OCI-LY7 (cell line): ENCODE measurements at regions not wholly inside any gene's neighbourhood (a gene's known extent, or its start where the extent isn't known, plus 50 kb on each side); places are given as distances from the start of the nearest gene placed in this dataset.

Experiments used
- BruUV-seq: library from RNA; stranded (reverse); fragments of 400-500 nt; replicated peaks from 2 replicates; lab custom pipeline; 2021; lab: Mats Ljungman, UMichigan
- CTCF ChIA-PET: fragments of 300-600 bp; sonication (Branson Sonifier 250); formaldehyde crosslinking; loops from one replicate; lab custom pipeline; 2022; ENCODE audit warnings: antibody characterized with exemption; ENCODE audit not compliant: unreplicated experiment; lab: Charles Lee
- POLR2A ChIA-PET: fragments of 300-600 bp; sonication (Branson Sonifier 250); formaldehyde crosslinking; loops from one replicate; lab custom pipeline; 2022; ENCODE audit warnings: antibody characterized with exemption; lab: Charles Lee
- DNase-seq: peaks from one replicate; pipeline ENCODE4 v3.0.0-alpha.2; 2015; ENCODE audit warnings: low spot score
- H2AFZ ChIP-seq: fragments of 200-600 bp; sonication (generic), shearing (Covaris generic); 2 replicates; pipeline ENCODE4 v1.6.1; 2014; ENCODE audit warnings: mild to moderate bottlenecking, antibody characterized with exemption, low read length, moderate library complexity
- H3K27ac ChIP-seq: fragments of 200-600 bp; sonication (generic); 2 replicates; pipeline ENCODE4 v1.5.1; 2014; ENCODE audit warnings: mixed run types, low read depth, mild to moderate bottlenecking, moderate library complexity, low read length, inconsistent platforms; ENCODE audit not compliant: poor library complexity, severe bottlenecking
- H3K36me3 ChIP-seq: fragments of 200-600 bp; sonication (generic); 2 replicates; pipeline ENCODE4 v1.6.1; 2014; ENCODE audit warnings: mild to moderate bottlenecking, antibody characterized with exemption, low read length, moderate library complexity, mixed read lengths; ENCODE audit not compliant: insufficient read depth
- H3K4me1 ChIP-seq: fragments of 200-600 bp; sonication (generic); 2 replicates; pipeline ENCODE4 v1.5.1; 2014; ENCODE audit warnings: mild to moderate bottlenecking, low read length; ENCODE audit not compliant: insufficient read depth, poor library complexity, severe bottlenecking
- H3K4me2 ChIP-seq: fragments of 200-600 bp; sonication (generic); 2 replicates; pipeline ENCODE4 v1.6.1; 2014; ENCODE audit warnings: mild to moderate bottlenecking, low read length
- H3K4me3 ChIP-seq: fragments of 200-600 bp; sonication (generic); 2 replicates; pipeline ENCODE4 v1.5.1; 2014; ENCODE audit warnings: mild to moderate bottlenecking, low read depth, low read length; ENCODE audit not compliant: poor library complexity, severe bottlenecking
- H3K79me2 ChIP-seq: fragments of 200-600 bp; sonication (generic); 2 replicates; pipeline ENCODE4 v1.6.1; 2016; ENCODE audit warnings: low read depth, mild to moderate bottlenecking, low read length, moderate library complexity, mixed read lengths; ENCODE audit not compliant: insufficient read depth
- H3K9me2 ChIP-seq: fragments of 200-600 bp; sonication (generic); 2 replicates; pipeline ENCODE4 v1.6.1; 2016; ENCODE audit warnings: mild to moderate bottlenecking, low read length, mixed read lengths; ENCODE audit not compliant: insufficient read depth
- H3K9me3 ChIP-seq: fragments of 200-600 bp; sonication (generic); 2 replicates; pipeline ENCODE4 v1.6.1; 2014; ENCODE audit warnings: mild to moderate bottlenecking, mixed run types, low read length, mixed read lengths
- H4K20me1 ChIP-seq: fragments of 200-600 bp; sonication (generic); 2 replicates; pipeline ENCODE4 v1.6.1; 2014; ENCODE audit warnings: mild to moderate bottlenecking, antibody characterized with exemption, low read length, moderate library complexity, mixed read lengths; ENCODE audit not compliant: insufficient read depth
- EZH2phosphoT487 ChIP-seq: fragments of 200-600 bp; sonication (generic); IDR thresholded peaks from 2 replicates; pipeline ENCODE4 v1.6.1; 2018; ENCODE audit warnings: low read depth, borderline replicate concordance, mild to moderate bottlenecking, mixed run types, antibody characterized with exemption, low read length, moderate library complexity, mixed read lengths
- intact Hi-C: fragments of 100-400 bp; cut with micrococcal nuclease; formaldehyde crosslinking; loops from one replicate; pipeline ENCODE4 v1.10.0; 2022; ENCODE audit not compliant: unreplicated experiment
- TF ChIP-seq, protein P1 (sequence below): fragments of 200-600 bp; sonication (generic); conservative IDR thresholded peaks from 2 replicates; pipeline ENCODE4 v1.5.1; 2014; ENCODE audit warnings: mild to moderate bottlenecking, antibody characterized with exemption, low read length, moderate library complexity, mixed read lengths

DNA sequence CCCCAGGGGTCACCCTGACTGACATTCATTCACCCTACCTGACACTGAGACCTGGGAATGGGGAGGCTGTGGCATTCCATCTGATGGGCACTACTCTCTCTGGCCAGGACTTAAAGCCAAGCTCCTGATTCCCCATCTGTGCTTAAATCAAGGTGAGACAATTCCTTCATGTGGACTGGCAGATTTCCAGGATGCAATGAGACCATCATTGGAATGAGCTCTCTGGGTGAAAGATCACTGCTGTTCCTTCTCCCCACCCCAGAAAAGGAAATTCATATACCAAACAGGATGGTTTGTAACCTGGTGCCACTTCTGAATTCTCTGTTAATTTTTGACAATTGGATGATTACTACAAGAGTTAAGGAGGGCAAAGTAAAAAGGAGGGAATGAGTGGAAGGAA, 354.8 kb downstream of the MID1IP1 start:
- BruUV-seq: no TSS peak
- DNase-seq: no peak
- intact Hi-C loops: no loop called here
- ChIA-PET CTCF (no interaction called here), POLR2A (interaction anchor here (0.6 kb wide), 1 partner anchor 1351 kb away, joined by 4 read pairs; no protein-coding TSS in a partner anchor)
- Histone ChIP-seq H3K4me3 (no peak overlapping the region), H3K27ac (no peak overlapping the region), H3K4me2 (no peak overlapping the region), H3K4me1 (no peaks in the 10 kb centered on the region), H4K20me1 (no peaks in the 10 kb centered on the region), H3K9me3 (no peaks in the 10 kb centered on the region), H3K36me3 (no peaks in the 10 kb centered on the region), H2AFZ (no peak overlapping the region), H3K9me2 (no peaks in the 10 kb centered on the region), H3K79me2 (no peaks in the 10 kb centered on the region)
- TF ChIP-seq, protein P1, sequence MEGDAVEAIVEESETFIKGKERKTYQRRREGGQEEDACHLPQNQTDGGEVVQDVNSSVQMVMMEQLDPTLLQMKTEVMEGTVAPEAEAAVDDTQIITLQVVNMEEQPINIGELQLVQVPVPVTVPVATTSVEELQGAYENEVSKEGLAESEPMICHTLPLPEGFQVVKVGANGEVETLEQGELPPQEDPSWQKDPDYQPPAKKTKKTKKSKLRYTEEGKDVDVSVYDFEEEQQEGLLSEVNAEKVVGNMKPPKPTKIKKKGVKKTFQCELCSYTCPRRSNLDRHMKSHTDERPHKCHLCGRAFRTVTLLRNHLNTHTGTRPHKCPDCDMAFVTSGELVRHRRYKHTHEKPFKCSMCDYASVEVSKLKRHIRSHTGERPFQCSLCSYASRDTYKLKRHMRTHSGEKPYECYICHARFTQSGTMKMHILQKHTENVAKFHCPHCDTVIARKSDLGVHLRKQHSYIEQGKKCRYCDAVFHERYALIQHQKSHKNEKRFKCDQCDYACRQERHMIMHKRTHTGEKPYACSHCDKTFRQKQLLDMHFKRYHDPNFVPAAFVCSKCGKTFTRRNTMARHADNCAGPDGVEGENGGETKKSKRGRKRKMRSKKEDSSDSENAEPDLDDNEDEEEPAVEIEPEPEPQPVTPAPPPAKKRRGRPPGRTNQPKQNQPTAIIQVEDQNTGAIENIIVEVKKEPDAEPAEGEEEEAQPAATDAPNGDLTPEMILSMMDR: no peak
- no peak for TF ChIP-seq EZH2phosphoT487

DNA sequence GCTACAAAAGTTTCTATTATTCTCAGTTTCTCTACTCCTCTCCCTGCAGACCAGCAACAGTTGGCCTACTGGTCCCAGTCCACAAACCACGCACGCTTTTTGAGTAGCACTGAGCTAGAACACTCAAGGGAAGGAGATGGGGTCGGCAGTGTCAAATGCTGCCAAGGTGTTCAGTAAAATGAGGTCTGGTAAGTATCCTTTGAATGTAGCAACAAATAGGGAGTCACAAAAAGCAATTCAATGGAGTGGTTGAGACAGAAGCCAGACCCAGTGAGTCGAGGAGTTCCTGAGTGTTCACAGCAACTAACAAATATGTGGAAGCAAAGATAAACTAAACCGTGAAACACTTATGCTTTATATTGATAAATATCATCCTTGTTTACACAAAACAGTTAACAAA, 355.7 kb downstream of the MID1IP1 start:
- ChIA-PET CTCF (no interaction called here), POLR2A (no interaction called here)
- Histone ChIP-seq H3K4me3 (no peak overlapping the region), H2AFZ (no peak overlapping the region), H3K4me2 (no peak overlapping the region), H4K20me1 (no peaks in the 10 kb centered on the region), H3K4me1 (no peaks in the 10 kb centered on the region), H3K9me2 (no peaks in the 10 kb centered on the region), H3K9me3 (no peaks in the 10 kb centered on the region), H3K36me3 (no peaks in the 10 kb centered on the region), H3K79me2 (no peaks in the 10 kb centered on the region), H3K27ac (no peak overlapping the region)
- intact Hi-C loops: no loop called here
- BruUV-seq: no TSS peak
- DNase-seq: no peak
- TF ChIP-seq EZH2phosphoT487: no peak
- TF ChIP-seq, protein P1: no peak

DNA sequence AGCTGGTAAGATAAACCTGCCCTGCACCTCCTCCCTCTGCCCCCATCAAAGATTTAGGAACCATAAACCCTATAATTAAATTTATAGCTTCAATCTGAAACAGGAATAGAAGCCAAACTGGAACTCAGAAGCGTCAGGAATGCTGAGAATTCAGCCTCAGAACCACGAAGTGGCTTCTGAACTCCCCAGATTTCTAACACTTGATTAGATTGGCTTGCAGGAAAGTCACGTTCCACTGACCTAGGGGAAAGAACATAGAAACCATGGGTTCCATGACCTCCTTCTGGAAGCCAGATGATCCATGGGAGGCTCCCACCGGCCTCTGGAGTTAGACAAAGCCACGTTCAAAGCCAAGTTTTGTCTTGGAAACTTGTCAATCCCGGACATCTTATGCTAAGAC, 356.5 kb downstream of the MID1IP1 start:
- Histone ChIP-seq H3K36me3 (no peaks in the 10 kb centered on the region), H3K9me2 (no peaks in the 10 kb centered on the region), H3K4me2 (no peak overlapping the region), H4K20me1 (no peaks in the 10 kb centered on the region), H3K4me3 (no peak overlapping the region), H3K27ac (no peak overlapping the region), H3K9me3 (no peaks in the 10 kb centered on the region), H3K4me1 (no peaks in the 10 kb centered on the region), H2AFZ (no peak overlapping the region), H3K79me2 (no peaks in the 10 kb centered on the region)
- POLR2A ChIA-PET: interaction anchor here (0.5 kb wide), 1 partner anchor 1103 kb away, joined by 5 read pairs; no protein-coding TSS in a partner anchor
- TF ChIP-seq, protein P1: no peak
- no peak for TF ChIP-seq EZH2phosphoT487
- no peak for DNase-seq
- intact Hi-C loops: no loop called here
- BruUV-seq: no TSS peak
- CTCF ChIA-PET: no interaction called here
